Ovary (tissue), 7 donors: ENCODE measurements at regions not wholly inside any gene's neighbourhood (a gene's known extent, or its start where the extent isn't known, plus 50 kb on each side); places are given as distances from the start of the nearest gene placed in this dataset.

Experiments used
- DNase-seq, 5 donors: peaks; one replicate each; pipeline ENCODE4 v3.0.0-alpha.2; 2019 to 2020
- H3K27ac ChIP-seq, 2 donors: fragments of 200-600 bp; one replicate each; pipeline versions ENCODE4 v1.5.1 to v1.8.0; 2019 to 2022
- H3K27me3 ChIP-seq: fragments of 200-600 bp; one replicate; pipeline ENCODE4 v1.8.0; 2022
- H3K36me3 ChIP-seq: fragments of 200-600 bp; sonication (generic); one replicate; pipeline ENCODE4 v1.5.1; 2019
- H3K4me1 ChIP-seq: one replicate; pipeline ENCODE4 v1.8.1; 2013; ENCODE audit warnings: mild to moderate bottlenecking, moderate library complexity; ENCODE audit not compliant: insufficient read depth
- H3K4me3 ChIP-seq: fragments of 200-600 bp; sonication (generic); one replicate; pipeline ENCODE4 v1.5.1; 2017
- H3K9me3 ChIP-seq, 2 donors: fragments of 200-600 bp in 1 of 2; sonication (generic) in 1 of 2; one replicate each; pipeline versions ENCODE4 v1.5.1 to v1.8.1; 2013 to 2019; ENCODE audit warnings: mild to moderate bottlenecking in 1 of 2, moderate library complexity in 1 of 2
- CTCF ChIP-seq, 3 donors: fragments of 450-650 bp in 2 of 3; fragments of 200-600 bp in 1 of 3; IDR thresholded peaks; one replicate each; pipeline versions ENCODE4 v1.5.1 to v1.8.0; 2016 to 2022; ENCODE audit warnings: antibody characterized with exemption in 3 of 3, mild to moderate bottlenecking in 1 of 3
- EP300 ChIP-seq: sonication (generic); formaldehyde crosslinking; IDR thresholded peaks from one replicate; pipeline ENCODE4 v1.6.1; 2017; ENCODE audit warnings: antibody characterized with exemption
- POLR2A ChIP-seq: fragments of 450-650 bp; IDR thresholded peaks from one replicate; pipeline ENCODE4 v1.6.1; 2017; ENCODE audit warnings: antibody characterized with exemption, mild to moderate bottlenecking, moderate library complexity
- WGBS, 3 donors: extraction: QIAGEN DNeasy Blood & Tissue Kit in 1 of 3; methylation state at CpG; one replicate each; pipeline versions ENCODE4 v1.1.5 to v1.1.7; 2013 to 2017; 5-methylcytosine and 5-hydroxymethylcytosine counted together
- intact Hi-C, 4 donors: fragments of 100-400 bp; cut with DNase I; formaldehyde crosslinking; loops; one replicate each; pipeline versions ENCODE4 v1.11.0 to v1.15.1; 2022 to 2023
- donor health status: DM: no; HTN: no; CAD: no; lungs with moderate emphysema.
- donor health status: DM: no; HTN: no; CAD: no.
- donor health status: Bipolar disorder and iron deficiency.
- donor health status: DM: no; HTN: no; CAD: no.
- donor health status: DM: yes; HTN: yes; CAD: no.

GRCh38 chr2:189231719-189232323 lies 52.3 kb upstream of the COL5A2 start:
- no peaks in the 10 kb centered on the region for H3K27me3 ChIP-seq
- H3K36me3 ChIP-seq: no peaks in the 10 kb centered on the region
- H3K27ac ChIP-seq: no peak overlapping the region
- no peaks in the 10 kb centered on the region for H3K9me3 ChIP-seq
- H3K4me1 ChIP-seq: no peaks in the 10 kb centered on the region
- no peak for DNase-seq
- 80 to 84% (median 83%) methylated on average over 3 of the region's 3 CpGs for WGBS, 3 donors
- intact Hi-C loops: no loop called here
- TF ChIP-seq EP300 (no peak), POLR2A (no peak), CTCF (IDR thresholded peaks at IDR 0.05) (no peak)
- no peak overlapping the region for H3K4me3 ChIP-seq

- Histone ChIP-seq H3K36me3 (no peaks in the 10 kb centered on the region), H3K27ac (no peak overlapping the region), H3K9me3 (no peaks in the 10 kb centered on the region), H3K4me1 (no peaks in the 10 kb centered on the region), H3K4me3 (no peak overlapping the region), H3K27me3 (no peaks in the 10 kb centered on the region)
- DNase-seq: no peak
- TF ChIP-seq CTCF (IDR thresholded peaks at IDR 0.05) (no peak), EP300 (no peak), POLR2A (no peak)
- intact Hi-C loops: no loop called here
Observed at GRCh38 chr2:189232759-189233406, 53.3 kb upstream of the COL5A2 start.

GRCh38 chr2:189233527-189233926 lies 54.0 kb upstream of the COL5A2 start:
- H3K36me3 ChIP-seq: no peaks in the 10 kb centered on the region
- H3K27me3 ChIP-seq: no peaks in the 10 kb centered on the region
- H3K4me3 ChIP-seq: no peak overlapping the region
- no peaks in the 10 kb centered on the region for H3K4me1 ChIP-seq
- no peak overlapping the region for H3K27ac ChIP-seq
- intact Hi-C loops: no loop called here
- DNase-seq: no peak
- 89 to 98% (median 91%) methylated on average over 2 of the region's 2 CpGs for WGBS, 3 donors
- no peak for TF ChIP-seq EP300
- no peak for TF ChIP-seq CTCF (IDR thresholded peaks at IDR 0.05)
- no peak for TF ChIP-seq POLR2A
- H3K9me3 ChIP-seq: no peaks in the 10 kb centered on the region

- no peak overlapping the region for H3K4me3 ChIP-seq
- no peak for DNase-seq
- no peak overlapping the region for H3K27ac ChIP-seq
- no peak for TF ChIP-seq CTCF (IDR thresholded peaks at IDR 0.05)
- TF ChIP-seq POLR2A: no peak
- TF ChIP-seq EP300: no peak
- H3K9me3 ChIP-seq: no peaks in the 10 kb centered on the region
- no peaks in the 10 kb centered on the region for H3K36me3 ChIP-seq
- intact Hi-C loops: no loop called here
- H3K4me1 ChIP-seq: no peaks in the 10 kb centered on the region
- H3K27me3 ChIP-seq: no peaks in the 10 kb centered on the region
Observed at GRCh38 chr2:189234991-189235390, 55.4 kb upstream of the COL5A2 start.
